Stimulated activated CD8-positive, alpha-beta memory T cell treated with anti-CD3 and anti-CD28 coated beads, Interleukin-2, amount 100 ng/mL, for 48 hours (primary cell): ENCODE measurements at regions not wholly inside any gene's neighbourhood (a gene's known extent, or its start where the extent isn't known, plus 50 kb on each side); places are given as distances from the start of the nearest gene placed in this dataset.
"Not testable (repeated sequence)": the region's sequence is repeated elsewhere in the genome, so short reads cannot be mapped to it uniquely, and the experiment has no call there.

Experiments
- DNase-seq, 2 donors: peaks; one replicate each; pipeline ENCODE4 v3.0.0-alpha.2; 2020; ENCODE audit warnings: low read depth in 2 of 2

- DNase-seq, result no peak
Observed at GRCh38 chr15:57767481-57767880, 61.0 kb downstream of the POLR2M start.

GRCh38 chr15:57769266-57769665, 62.8 kb downstream of the POLR2M start:
- DNase-seq, result no peak

DNA sequence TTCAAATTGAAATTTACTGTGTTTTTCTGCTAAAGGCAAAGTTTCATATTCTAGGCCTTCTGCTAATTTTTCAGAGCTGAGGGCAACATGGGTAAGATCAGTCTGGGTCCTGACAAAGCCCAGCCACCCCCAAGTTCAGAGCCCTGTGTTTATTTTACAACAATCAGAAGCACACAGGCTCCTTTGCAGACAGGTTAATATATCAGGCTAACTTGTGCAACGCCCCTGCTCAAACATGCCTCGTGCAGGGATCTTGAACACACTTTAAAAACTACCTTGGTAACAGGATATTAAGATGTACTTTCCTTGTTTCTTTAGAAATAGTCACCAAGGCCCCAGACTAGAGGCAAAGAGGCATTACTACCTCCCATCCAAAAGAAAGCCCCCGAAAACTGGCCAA, 64.0 kb downstream of the POLR2M start:
- DNase-seq, result no peak

- DNase-seq, result no peak
Observed at GRCh38 chr15:57772223-57772957, 65.9 kb downstream of the POLR2M start.

- no peak for DNase-seq
Observed at GRCh38 chr15:57773051-57773450, 66.5 kb downstream of the POLR2M start.

GRCh38 chr15:57777003-57777402, 70.5 kb downstream of the POLR2M start:
- DNase-seq, result no peak

GRCh38 chr15:57780471-57780870, 74.0 kb downstream of the POLR2M start:
- no peak for DNase-seq

GRCh38 chr15:57782731-57783130, 76.2 kb downstream of the POLR2M start:
- no peak for DNase-seq

GRCh38 chr15:57784081-57784511, 77.6 kb downstream of the POLR2M start:
- DNase-seq, result no peak

GRCh38 chr15:57785039-57785438, 78.5 kb downstream of the POLR2M start:
- no peak for DNase-seq

GRCh38 chr15:57785959-57786358, 79.4 kb downstream of the POLR2M start:
- no peak for DNase-seq

GRCh38 chr15:57789225-57789624, 82.7 kb downstream of the POLR2M start:
- no peak for DNase-seq

DNA sequence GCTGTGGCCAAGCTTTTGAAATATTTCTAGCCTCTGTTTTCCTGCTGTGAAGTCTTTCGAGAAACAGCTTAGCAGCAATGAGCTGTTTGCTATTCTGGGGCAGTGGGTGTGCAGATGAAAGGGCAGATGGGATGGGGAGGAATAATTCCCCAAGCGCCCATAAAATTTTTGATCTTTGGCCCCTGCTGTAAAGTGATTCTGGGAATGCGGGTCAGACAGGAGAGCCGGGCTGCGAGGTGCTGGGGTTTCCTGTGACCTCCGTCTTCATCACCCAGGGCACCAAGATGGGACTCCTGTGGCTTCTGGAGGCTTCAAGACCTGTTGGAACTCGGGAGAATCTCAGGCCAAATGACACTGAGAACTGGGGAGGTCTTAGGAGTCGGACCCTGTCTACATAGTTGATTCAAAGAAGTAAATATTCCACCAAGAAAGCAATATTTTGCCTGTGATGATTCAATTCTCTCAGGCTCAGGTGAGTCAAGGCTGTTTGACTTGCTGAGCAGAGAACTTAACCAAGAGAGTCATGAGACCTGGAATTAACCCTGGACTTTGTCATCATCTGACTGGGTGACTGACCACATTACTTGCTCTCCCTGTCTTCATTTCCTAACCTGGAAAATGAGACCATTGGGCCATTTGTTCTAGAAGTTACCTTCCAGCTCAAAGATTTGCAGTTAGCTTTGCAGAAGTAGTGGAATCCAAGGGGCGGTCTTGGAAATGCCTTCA, 86.4 kb downstream of the POLR2M start:
- no peak for DNase-seq

DNA sequence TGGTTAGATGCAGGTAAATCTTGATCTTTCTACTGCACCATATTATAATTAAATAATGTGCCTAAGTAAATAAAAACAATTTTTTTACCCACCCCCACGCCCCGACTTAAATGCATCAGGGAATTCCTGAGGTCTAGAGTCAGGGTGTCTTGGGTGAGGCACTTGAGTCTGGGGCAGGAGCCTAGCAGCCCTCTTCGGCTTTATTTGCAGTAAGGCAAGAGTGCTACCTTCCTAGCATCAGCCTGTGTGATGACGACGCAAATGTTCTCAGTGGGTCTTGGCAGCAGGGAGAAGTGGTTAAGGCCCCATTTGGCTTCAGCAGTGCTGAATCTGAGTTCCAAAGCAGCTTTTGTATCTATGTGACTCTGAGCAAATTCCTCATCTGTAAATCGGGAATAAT, 88.7 kb downstream of the POLR2M start:
- DNase-seq, result no peak

DNA sequence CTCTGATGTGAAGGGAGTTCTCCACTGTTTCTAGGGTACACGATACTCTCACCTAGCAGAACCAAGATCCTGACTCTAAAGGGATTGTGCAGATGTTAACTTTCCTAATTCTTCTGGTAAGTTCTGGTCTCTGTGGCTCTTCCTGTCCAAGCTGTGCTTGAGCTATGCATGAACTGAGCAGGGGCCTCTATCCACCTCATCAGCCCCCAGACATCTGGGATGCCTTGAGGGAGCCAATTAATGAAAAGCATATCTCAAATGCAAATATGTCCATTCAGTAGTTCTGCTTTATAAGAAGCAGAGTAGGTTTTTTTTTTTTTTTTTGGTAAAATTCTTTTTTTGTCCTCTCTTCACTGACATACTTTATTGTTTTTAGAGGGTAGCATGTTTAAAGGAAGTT, 89.6 kb downstream of the POLR2M start:
- no peak for DNase-seq

GRCh38 chr15:57797110-57797509, 90.6 kb downstream of the POLR2M start:
- no peak for DNase-seq

DNA sequence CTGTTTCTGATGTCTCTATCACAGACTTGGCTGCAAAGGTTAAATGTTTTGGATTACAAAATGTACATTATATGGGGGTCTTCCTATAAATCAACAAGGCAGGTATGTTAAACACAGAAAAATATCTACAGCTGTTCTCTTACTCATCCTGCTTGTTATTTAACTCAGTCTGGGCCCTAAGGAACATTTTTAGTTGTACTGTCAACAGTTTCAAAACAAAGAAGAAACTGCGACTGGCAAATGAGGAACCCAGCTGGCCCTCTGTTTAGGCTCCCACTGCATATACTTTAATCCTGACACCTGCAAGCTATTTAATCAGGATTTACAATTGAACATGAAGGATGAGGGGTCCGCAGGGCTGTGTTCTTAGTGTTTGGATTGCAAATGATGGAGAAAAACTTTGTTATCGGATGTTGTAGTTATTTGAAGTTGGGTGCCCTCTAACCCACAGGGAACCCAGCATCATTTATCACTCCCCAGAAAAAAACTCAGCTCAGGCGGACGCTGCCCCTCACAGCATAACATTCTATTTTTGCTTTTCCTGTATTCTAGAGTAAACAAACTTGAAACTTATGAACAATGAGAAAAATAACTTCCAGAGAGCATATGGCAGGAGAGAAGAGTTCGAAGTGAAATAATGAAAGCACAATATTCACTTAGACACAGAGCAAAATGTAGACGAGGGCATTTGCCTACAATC, 91.2 kb downstream of the POLR2M start:
- no peak for DNase-seq

DNA sequence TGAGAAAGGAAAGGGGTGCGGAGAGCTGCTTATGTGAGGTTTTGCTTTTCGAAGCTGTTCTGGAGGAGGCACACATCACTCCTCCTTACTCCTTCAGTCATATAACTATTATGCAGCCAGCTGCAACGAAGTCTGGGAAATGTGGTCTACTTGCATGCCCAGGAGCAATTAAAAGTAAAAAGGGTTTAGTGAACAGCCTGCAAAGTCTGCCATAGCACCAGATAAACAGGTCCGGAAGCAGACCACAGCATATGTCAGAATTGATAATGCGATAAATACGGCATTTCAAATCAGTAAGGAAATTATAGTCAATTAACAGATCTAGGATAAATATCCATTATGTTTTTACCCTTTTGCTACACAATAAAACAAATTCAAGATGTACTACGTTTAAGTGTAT, 99.5 kb downstream of the POLR2M start:
- no peak for DNase-seq

- not testable (repeated sequence) for DNase-seq
Observed at GRCh38 chr15:57809285-57809684, 102.8 kb downstream of the POLR2M start.

DNA sequence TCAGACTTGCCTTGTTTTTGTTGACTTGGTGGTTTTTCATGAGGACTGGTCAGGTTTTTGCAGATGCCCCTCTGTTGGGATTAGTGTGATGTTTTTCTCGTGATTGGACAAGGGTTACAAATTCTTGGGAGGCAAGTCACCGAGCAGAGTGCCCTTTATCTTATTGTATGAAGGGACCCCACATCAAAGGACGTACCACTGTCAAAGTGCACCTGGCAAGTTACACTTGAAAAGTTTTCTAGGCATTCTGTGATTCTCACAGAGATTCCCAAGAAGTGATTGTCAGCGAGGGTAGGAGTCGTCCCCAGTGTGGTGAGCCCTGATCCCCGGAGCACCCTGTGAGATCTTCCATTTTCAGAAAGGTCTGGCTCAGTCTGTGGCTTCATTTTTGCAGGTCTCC, 110.1 kb downstream of the POLR2M start:
- DNase-seq, result no peak

GRCh38 chr15:57819646-57820045, 113.1 kb downstream of the POLR2M start:
- no peak for DNase-seq

GRCh38 chr15:57820119-57820518, 113.6 kb downstream of the POLR2M start:
- no peak for DNase-seq

GRCh38 chr15:57821826-57822225, 115.3 kb downstream of the POLR2M start:
- no peak for DNase-seq
